GM23338 (cell line): ENCODE measurements at regions not wholly inside any gene's neighbourhood (a gene's known extent, or its start where the extent isn't known, plus 50 kb on each side); places are given as distances from the start of the nearest gene placed in this dataset.

Experiments used
- ATAC-seq: fragments of 200-7000 bp; cut with Tn5 transposase; 3 replicates; pipeline ENCODE4 v1.9.1; 2020
- DNase-seq: peaks from one replicate; pipeline ENCODE4 v3.0.0-alpha.2; 2015; ENCODE audit warnings: low spot score
- H2AFZ ChIP-seq: fragments of 200-600 bp; sonication (generic); 2 replicates; pipeline ENCODE4 v1.8.0; 2016; ENCODE audit warnings: antibody characterized with exemption, mild to moderate bottlenecking, moderate library complexity
- H3F3A ChIP-seq: fragments of 200-600 bp; sonication (generic); replicated peaks from 2 replicates; pipeline ENCODE4 v1.8.0; 2017; ENCODE audit warnings: antibody characterized with exemption, mixed run types, low read depth
- H3K27ac ChIP-seq: fragments of 200-600 bp; sonication (generic); 2 replicates; pipeline ENCODE4 v1.6.1; 2016; ENCODE audit warnings: low read depth
- H3K27me3 ChIP-seq: fragments of 200-600 bp; sonication (generic); 2 replicates; pipeline ENCODE4 v1.8.0; 2016; ENCODE audit warnings: mild to moderate bottlenecking, mixed run types, moderate library complexity; ENCODE audit not compliant: insufficient read depth
- H3K36me3 ChIP-seq: fragments of 200-600 bp; sonication (generic); 2 replicates; pipeline ENCODE4 v1.8.0; 2016; ENCODE audit warnings: mild to moderate bottlenecking; ENCODE audit not compliant: insufficient read depth
- H3K4me1 ChIP-seq: fragments of 200-600 bp; sonication (generic); 2 replicates; pipeline ENCODE4 v1.8.0; 2016; ENCODE audit warnings: mild to moderate bottlenecking, moderate library complexity; ENCODE audit not compliant: insufficient read depth
- H3K4me2 ChIP-seq: fragments of 200-600 bp; sonication (generic); 2 replicates; pipeline ENCODE4 v1.7.1; 2017; ENCODE audit warnings: mixed run types
- H3K4me3 ChIP-seq: fragments of 200-600 bp; sonication (generic); 2 replicates; pipeline ENCODE4 v1.6.1; 2016; ENCODE audit warnings: mixed run types
- H3K79me2 ChIP-seq: fragments of 200-600 bp; sonication (generic); replicated peaks from 2 replicates; pipeline ENCODE4 v1.8.0; 2017; ENCODE audit warnings: mild to moderate bottlenecking; ENCODE audit not compliant: insufficient read depth
- H3K9me2 ChIP-seq: fragments of 200-600 bp; sonication (generic); 2 replicates; pipeline ENCODE4 v1.8.0; 2017; ENCODE audit not compliant: insufficient read depth
- H4K20me1 ChIP-seq: fragments of 200-600 bp; sonication (generic); replicated peaks from 2 replicates; pipeline ENCODE4 v1.8.0; 2017; ENCODE audit warnings: mild to moderate bottlenecking; ENCODE audit not compliant: insufficient read depth
- H3K27ac Mint-ChIP-seq: 2 replicates; pipeline ENCODE4 v1.8.0; 2020; ENCODE audit warnings: inconsistent platforms, mild to moderate bottlenecking, moderate library complexity, mixed read lengths
- H3K27me3 Mint-ChIP-seq: 3 replicates; pipeline ENCODE4 v1.8.0; 2022; ENCODE audit warnings: low read depth, mild to moderate bottlenecking, moderate library complexity, mixed read lengths, inconsistent platforms; ENCODE audit not compliant: insufficient read depth, poor library complexity
- H3K36me3 Mint-ChIP-seq: 3 replicates; pipeline ENCODE4 v1.8.0; 2021; ENCODE audit warnings: low read depth, mild to moderate bottlenecking, inconsistent platforms, moderate library complexity, mixed read lengths
- H3K4me1 Mint-ChIP-seq: 3 replicates; pipeline ENCODE4 v1.8.0; 2020; ENCODE audit warnings: mild to moderate bottlenecking, inconsistent platforms, mixed read lengths
- H3K4me3 Mint-ChIP-seq: 3 replicates; pipeline ENCODE4 v1.8.0; 2021; ENCODE audit warnings: moderate library complexity, mild to moderate bottlenecking, inconsistent platforms, mixed read lengths
- H3K9me3 Mint-ChIP-seq: 3 replicates; pipeline ENCODE4 v1.8.0; 2020; ENCODE audit warnings: moderate library complexity, mild to moderate bottlenecking, inconsistent platforms, mixed read lengths
- CTCF ChIP-seq, 2 experiments: fragments of 200-600 bp in 1 of 2; sonication (generic) in 1 of 2; conservative IDR thresholded peaks; 2 replicates each; pipeline versions ENCODE4 v1.5.1 to v1.6.1; 2016 to 2017; ENCODE audit warnings: antibody characterized with exemption in 2 of 2, low read depth in 2 of 2, mild to moderate bottlenecking in 2 of 2, moderate library complexity in 1 of 2
- ETS1 ChIP-seq: IDR thresholded peaks from 2 replicates; pipeline ENCODE4 v1.6.1; 2016; ENCODE audit warnings: antibody characterized with exemption
- NANOG ChIP-seq: IDR thresholded peaks from 2 replicates; pipeline ENCODE4 v1.6.1; 2016; ENCODE audit warnings: antibody characterized with exemption, borderline replicate concordance
- POLR2AphosphoS5 ChIP-seq: IDR thresholded peaks from 2 replicates; pipeline ENCODE4 v1.6.1; 2016; ENCODE audit warnings: antibody characterized with exemption, low read depth

- ATAC-seq (peak; percentile 83), DNase-seq (peak; percentile 23)
- Mint-ChIP-seq H3K4me1 (peaks cover 17% of the 10 kb centered on the region), H3K27ac (no peak overlapping the region), H3K4me3 (no peak overlapping the region), H3K9me3 (no peaks in the 10 kb centered on the region), H3K27me3 (peaks cover 2% of the 10 kb centered on the region), H3K36me3 (no peaks in the 10 kb centered on the region)
- Histone ChIP-seq H3K36me3 (no peaks in the 10 kb centered on the region), H4K20me1 (no peaks in the 10 kb centered on the region), H3K4me2 (no peak overlapping the region), H3K4me3 (no peak overlapping the region), H3K27me3 (no peaks in the 10 kb centered on the region), H3K79me2 (no peaks in the 10 kb centered on the region), H2AFZ (no peak overlapping the region), H3K27ac (no peak overlapping the region), H3K4me1 (peaks cover 25% of the 10 kb centered on the region), H3F3A (no peaks in the 10 kb centered on the region), H3K9me2 (no peaks in the 10 kb centered on the region)
- TF ChIP-seq POLR2AphosphoS5 (no peak), CTCF (conservative IDR thresholded peaks at IDR 0.05; ENCODE audit: low read depth in 2 of 2) (no peak), NANOG (no peak), ETS1 (no peak)
These were observed 107.8 kb downstream of the OTX2 start for GRCh38 chr14:56702515-56702914.
